Limb (tissue), 2 donors: ENCODE measurements at regions not wholly inside any gene's neighbourhood (a gene's known extent, or its start where the extent isn't known, plus 50 kb on each side); places are given as distances from the start of the nearest gene placed in this dataset.

Experiments
- DNase-seq, 2 donors: peaks; one replicate each; pipeline ENCODE4 v3.0.0-alpha.2; 2016; ENCODE audit errors: extremely low spot score in 2 of 2

- DNase-seq = no peak
Observed at GRCh38 chr11:110984147-110984546, 261.4 kb upstream of the POU2AF2 start.

- no peak for DNase-seq
Observed at GRCh38 chr11:110982214-110982613, 263.3 kb upstream of the POU2AF2 start.

GRCh38 chr11:110979696-110980095 is 265.8 kb upstream of the POU2AF2 start:
- no peak for DNase-seq

GRCh38 chr11:110977661-110978060 is 265.4 kb upstream of the ARHGAP20 start:
- no peak for DNase-seq

GRCh38 chr11:110974731-110975130 is 262.5 kb upstream of the ARHGAP20 start:
- DNase-seq = no peak

GRCh38 chr11:110973401-110973980 is 261.3 kb upstream of the ARHGAP20 start:
- no peak for DNase-seq

GRCh38 chr11:110972640-110973039 is 260.4 kb upstream of the ARHGAP20 start:
- DNase-seq = no peak

- DNase-seq = no peak
Observed at GRCh38 chr11:110972106-110972505, 259.9 kb upstream of the ARHGAP20 start.

GRCh38 chr11:110971140-110971539 is 258.9 kb upstream of the ARHGAP20 start:
- DNase-seq = no peak

- DNase-seq = no peak
Observed at GRCh38 chr11:110968348-110969062, 256.3 kb upstream of the ARHGAP20 start.

- DNase-seq = no peak
Observed at GRCh38 chr11:110966131-110966530, 253.9 kb upstream of the ARHGAP20 start.

GRCh38 chr11:110962921-110963320 is 250.7 kb upstream of the ARHGAP20 start:
- peak in 1 of 2 donors; percentile 21 for DNase-seq

- no peak for DNase-seq
Observed at GRCh38 chr11:110960167-110960566, 247.9 kb upstream of the ARHGAP20 start.

- no peak for DNase-seq
Observed at GRCh38 chr11:110958216-110958615, 246.0 kb upstream of the ARHGAP20 start.

- DNase-seq = no peak
Observed at GRCh38 chr11:110955776-110956175, 243.5 kb upstream of the ARHGAP20 start.

- DNase-seq = no peak
Observed at GRCh38 chr11:110951950-110952503, 239.8 kb upstream of the ARHGAP20 start.

GRCh38 chr11:110951037-110951949 is 239.1 kb upstream of the ARHGAP20 start:
- DNase-seq = peak in 1 of 2 donors; percentile 60

- DNase-seq = no peak
Observed at GRCh38 chr11:110948112-110948511, 235.9 kb upstream of the ARHGAP20 start.

GRCh38 chr11:110947096-110947495 is 234.9 kb upstream of the ARHGAP20 start:
- DNase-seq = no peak

- DNase-seq = no peak
Observed at GRCh38 chr11:110939471-110939870, 227.2 kb upstream of the ARHGAP20 start.

GRCh38 chr11:110935018-110935640 is 222.9 kb upstream of the ARHGAP20 start:
- no peak for DNase-seq
